Lung microvascular endothelial cell (primary cell): ENCODE measurements at regions not wholly inside any gene's neighbourhood (a gene's known extent, or its start where the extent isn't known, plus 50 kb on each side); places are given as distances from the start of the nearest gene placed in this dataset.

Source experiments
- DNase-seq, 2 donors: peaks; one replicate each; pipeline versions ENCODE4 v3.0.0 to v3.0.0-alpha.2; 2010; ENCODE audit warnings: low read depth in 2 of 2

GRCh38 chr16:17861981-17862479 lies 391.3 kb upstream of the XYLT1 start:
- DNase-seq: no peak

- DNase-seq: no peak
Observed at GRCh38 chr16:17858061-17858460, 387.3 kb upstream of the XYLT1 start.

GRCh38 chr16:17853958-17854357 lies 383.2 kb upstream of the XYLT1 start:
- no peak for DNase-seq

GRCh38 chr16:17852977-17853702 lies 382.4 kb upstream of the XYLT1 start:
- no peak for DNase-seq

GRCh38 chr16:17850581-17851250 lies 380.0 kb upstream of the XYLT1 start:
- DNase-seq: no peak

- DNase-seq: no peak
Observed at GRCh38 chr16:17847234-17847795, 376.6 kb upstream of the XYLT1 start.

GRCh38 chr16:17846030-17846429 lies 375.3 kb upstream of the XYLT1 start:
- no peak for DNase-seq

- no peak for DNase-seq
Observed at GRCh38 chr16:17845031-17845430, 374.3 kb upstream of the XYLT1 start.

- no peak for DNase-seq
Observed at GRCh38 chr16:17843905-17844304, 373.1 kb upstream of the XYLT1 start.

- no peak for DNase-seq
Observed at GRCh38 chr16:17839907-17840306, 369.1 kb upstream of the XYLT1 start.

GRCh38 chr16:17839272-17839671 lies 368.5 kb upstream of the XYLT1 start:
- DNase-seq: no peak

GRCh38 chr16:17836868-17837602 lies 366.3 kb upstream of the XYLT1 start:
- DNase-seq: no peak

GRCh38 chr16:17835118-17835876 lies 364.5 kb upstream of the XYLT1 start:
- no peak for DNase-seq

GRCh38 chr16:17832738-17833137 lies 362.0 kb upstream of the XYLT1 start:
- DNase-seq: no peak

GRCh38 chr16:17831330-17831729 lies 360.6 kb upstream of the XYLT1 start:
- no peak for DNase-seq

GRCh38 chr16:17830651-17831050 lies 359.9 kb upstream of the XYLT1 start:
- no peak for DNase-seq

GRCh38 chr16:17829811-17830210 lies 359.1 kb upstream of the XYLT1 start:
- no peak for DNase-seq

GRCh38 chr16:17828012-17828411 lies 357.3 kb upstream of the XYLT1 start:
- DNase-seq: peak in 1 of 2 donors; percentile 12

- no peak for DNase-seq
Observed at GRCh38 chr16:17827313-17827712, 356.6 kb upstream of the XYLT1 start.

GRCh38 chr16:17817943-17818342 lies 347.2 kb upstream of the XYLT1 start:
- no peak for DNase-seq

- no peak for DNase-seq
Observed at GRCh38 chr16:17817260-17817659, 346.5 kb upstream of the XYLT1 start.
